Osteocyte (in vitro differentiated cells): ENCODE measurements at regions not wholly inside any gene's neighbourhood (a gene's known extent, or its start where the extent isn't known, plus 50 kb on each side); places are given as distances from the start of the nearest gene placed in this dataset.

Source experiments
- DNase-seq: peaks from one replicate; pipeline ENCODE4 v3.0.0; 2021; ENCODE audit warnings: mixed read lengths; ENCODE audit not compliant: unreplicated experiment; ENCODE audit errors: extremely low spot score
- H3K27ac Mint-ChIP-seq: one replicate; pipeline ENCODE4 v1.8.0; 2021; ENCODE audit warnings: mild to moderate bottlenecking, mixed read lengths; ENCODE audit not compliant: unreplicated experiment
- H3K27me3 Mint-ChIP-seq: one replicate; pipeline ENCODE4 v1.8.0; 2021; ENCODE audit warnings: mixed read lengths; ENCODE audit not compliant: unreplicated experiment
- H3K36me3 Mint-ChIP-seq: one replicate; pipeline ENCODE4 v1.8.0; 2021; ENCODE audit warnings: mixed read lengths; ENCODE audit not compliant: unreplicated experiment
- H3K4me1 Mint-ChIP-seq: one replicate; pipeline ENCODE4 v1.8.0; 2021; ENCODE audit warnings: mixed read lengths; ENCODE audit not compliant: unreplicated experiment
- H3K4me3 Mint-ChIP-seq: one replicate; pipeline ENCODE4 v1.8.0; 2021; ENCODE audit warnings: mild to moderate bottlenecking, moderate library complexity, mixed read lengths; ENCODE audit not compliant: unreplicated experiment
- H3K9me3 Mint-ChIP-seq: one replicate; pipeline ENCODE4 v1.8.0; 2021; ENCODE audit warnings: mixed read lengths; ENCODE audit not compliant: unreplicated experiment
- CTCF ChIP-seq: fragments of 200-600 bp; sonication (generic); IDR thresholded peaks from 2 replicates; pipeline ENCODE4 v1.5.0; 2021; ENCODE audit warnings: antibody characterized with exemption, mild to moderate bottlenecking, moderate library complexity

DNA sequence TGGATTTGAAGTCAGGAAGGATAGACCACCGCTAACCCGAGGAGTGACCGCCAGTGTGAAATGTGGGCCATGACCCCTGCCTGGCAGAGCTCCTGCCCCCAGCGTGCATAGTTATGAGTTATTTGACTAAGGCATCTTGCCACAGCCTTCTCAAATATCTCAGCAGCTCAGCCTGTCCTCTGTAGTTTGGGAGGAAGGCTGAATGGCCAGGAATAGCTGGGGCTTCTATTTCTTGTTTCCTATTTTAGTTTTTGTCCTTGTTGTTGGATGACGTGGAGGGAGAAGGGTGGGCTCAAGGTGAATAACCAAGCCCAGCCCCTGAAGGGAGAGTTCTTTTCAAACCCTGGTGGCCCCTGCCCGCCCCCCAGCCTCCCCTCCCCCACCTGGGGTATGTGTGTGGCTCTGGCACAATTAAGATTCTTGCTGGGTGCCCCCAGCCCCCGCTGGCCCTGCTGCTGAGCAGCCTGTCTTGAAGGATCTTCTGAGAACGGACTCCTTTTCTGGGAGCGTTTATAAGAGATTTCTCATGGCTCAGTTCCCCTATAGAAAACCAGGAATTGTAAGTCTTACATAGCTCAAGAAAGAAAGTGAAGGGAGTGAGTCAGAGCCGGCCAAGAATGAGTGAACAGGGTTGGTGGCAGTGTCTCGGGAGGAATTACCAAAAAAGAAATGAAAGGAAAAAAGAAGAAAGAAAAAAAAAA lies 157.4 kb downstream of the GLI2 start:
- Mint-ChIP-seq H3K27me3 (no peaks in the 10 kb centered on the region), H3K27ac (peak overlapping the region; percentile 82), H3K4me1 (peaks cover 50% of the 10 kb centered on the region), H3K4me3 (peak overlapping the region; percentile 50), H3K36me3 (peaks cover 5% of the 10 kb centered on the region), H3K9me3 (no peaks in the 10 kb centered on the region)
- TF ChIP-seq CTCF, result no peak
- no peak for DNase-seq

- DNase-seq, result no peak
- peaks cover 5% of the 10 kb centered on the region for H3K36me3 Mint-ChIP-seq
- no peaks in the 10 kb centered on the region for H3K27me3 Mint-ChIP-seq
- H3K27ac Mint-ChIP-seq, result peak overlapping the region; percentile 82
- H3K4me3 Mint-ChIP-seq, result peak overlapping the region; percentile 10
- TF ChIP-seq CTCF, result no peak
- peaks cover 54% of the 10 kb centered on the region for H3K4me1 Mint-ChIP-seq
- no peaks in the 10 kb centered on the region for H3K9me3 Mint-ChIP-seq
These were observed 158.3 kb downstream of the GLI2 start for GRCh38 chr2:120893811-120894584.

GRCh38 chr2:120894966-120895365 lies 159.3 kb downstream of the GLI2 start:
- no peak for TF ChIP-seq CTCF
- H3K36me3 Mint-ChIP-seq, result peaks cover 5% of the 10 kb centered on the region
- H3K4me1 Mint-ChIP-seq, result peaks cover 53% of the 10 kb centered on the region
- no peaks in the 10 kb centered on the region for H3K9me3 Mint-ChIP-seq
- DNase-seq, result no peak
- H3K27me3 Mint-ChIP-seq, result no peaks in the 10 kb centered on the region
- H3K27ac Mint-ChIP-seq, result peak overlapping the region; percentile 52
- H3K4me3 Mint-ChIP-seq, result no peak overlapping the region

- no peak for TF ChIP-seq CTCF
- Mint-ChIP-seq H3K27me3 (no peaks in the 10 kb centered on the region), H3K9me3 (no peaks in the 10 kb centered on the region), H3K27ac (no peak overlapping the region), H3K36me3 (peaks cover 3% of the 10 kb centered on the region), H3K4me3 (no peak overlapping the region), H3K4me1 (peaks cover 61% of the 10 kb centered on the region)
- no peak for DNase-seq
These were observed 160.5 kb downstream of the GLI2 start for GRCh38 chr2:120896126-120896525.

GRCh38 chr2:120896901-120897300 lies 161.2 kb downstream of the GLI2 start:
- Mint-ChIP-seq H3K27ac (no peak overlapping the region), H3K4me1 (peaks cover 67% of the 10 kb centered on the region), H3K9me3 (no peaks in the 10 kb centered on the region), H3K36me3 (peaks cover 3% of the 10 kb centered on the region), H3K4me3 (no peak overlapping the region), H3K27me3 (no peaks in the 10 kb centered on the region)
- no peak for TF ChIP-seq CTCF
- no peak for DNase-seq
